ENCODE measurements at regions not wholly inside any gene's neighbourhood (a gene's known extent, or its start where the extent isn't known, plus 50 kb on each side); places are given as distances from the start of the nearest gene placed in this dataset.

DNA sequence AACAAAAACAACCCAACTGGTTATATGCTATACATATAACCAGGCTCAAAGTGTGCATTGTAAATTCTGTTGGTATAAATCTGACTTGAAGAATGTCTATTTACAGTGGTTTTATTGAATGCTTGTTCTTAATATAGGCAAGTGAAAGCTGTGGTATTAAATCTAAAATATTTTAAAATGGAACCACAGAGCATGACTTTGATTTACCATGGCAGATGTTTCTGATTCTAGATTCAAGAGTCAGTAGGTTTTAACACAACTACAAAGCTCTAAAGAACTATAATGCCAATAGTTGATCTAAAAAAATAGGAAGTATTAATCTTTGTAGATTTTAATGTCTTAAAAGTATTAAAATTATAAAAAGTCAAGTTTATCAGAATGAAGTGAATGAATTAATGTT, 141.9 kb upstream of the PLSCR5 start:
- no peak for DNase-seq (ENCODE audit: low spot score)
- Histone ChIP-seq H3K36me3 (replicated peaks in 1 of 2; ENCODE audit: control insufficient read depth in 2 of 2, insufficient read depth in 2 of 2, low read length in 2 of 2) (no peaks in the 10 kb centered on the region), H4K91ac (ENCODE audit: low read depth, low read length, poor library complexity) (no peak overlapping the region)

GRCh38 chr3:146746190-146746589, 141.0 kb upstream of the PLSCR5 start:
- Histone ChIP-seq H3K79me1 (ENCODE audit: low read depth, low read length) (no peaks in the 10 kb centered on the region), H2BK12ac (ENCODE audit: low read length) (no peak overlapping the region), H3K23ac (ENCODE audit: low read depth, low read length, poor library complexity) (no peak overlapping the region), H2BK5ac (ENCODE audit: low read length) (no peak overlapping the region), H3K4me1 (ENCODE audit: control insufficient read depth in 2 of 2, insufficient read depth in 1 of 2, low read depth in 1 of 2, low read length in 2 of 2) (no peaks in the 10 kb centered on the region), H3K14ac (ENCODE audit: low read length) (no peak overlapping the region), H4K91ac (ENCODE audit: low read depth, low read length, poor library complexity) (no peak overlapping the region), H3K27ac (replicated peaks; ENCODE audit: low read length) (no peak overlapping the region), H3K36me3 (replicated peaks in 1 of 2; ENCODE audit: control insufficient read depth in 2 of 2, insufficient read depth in 2 of 2, low read length in 2 of 2) (no peaks in the 10 kb centered on the region), H2AK5ac (ENCODE audit: low read depth, low read length) (no peak overlapping the region), H3K9me3 (replicated peaks in 1 of 2; ENCODE audit: control insufficient read depth in 2 of 2, insufficient read depth in 1 of 2, low read depth in 1 of 2, low read length in 2 of 2) (no peaks in the 10 kb centered on the region), H3K4me2 (ENCODE audit: insufficient read depth, low read length, poor library complexity, severe bottlenecking) (no peak overlapping the region), H4K8ac (ENCODE audit: low read depth, low read length) (no peak overlapping the region), H3K4ac (ENCODE audit: low read length) (no peak overlapping the region), H2AFZ (ENCODE audit: low read length) (no peak overlapping the region), H2BK15ac (ENCODE audit: low read length) (no peak overlapping the region), H3K18ac (ENCODE audit: low read length) (no peak overlapping the region), H2BK120ac (ENCODE audit: low read depth, low read length) (no peak overlapping the region), H3K27me3 (ENCODE audit: control insufficient read depth in 3 of 3, insufficient read depth in 3 of 3, low read depth in 1 of 3, low read length in 3 of 3) (no peaks in the 10 kb centered on the region), H3K9ac (ENCODE audit: low read depth, low read length, poor library complexity) (no peak overlapping the region), H3K4me3 (ENCODE audit: low read length in 2 of 2) (no peak overlapping the region)
- no peak for DNase-seq (ENCODE audit: low spot score)

More for the DNA sequence above, 141.9 kb upstream of the PLSCR5 start:
- Histone ChIP-seq H3K18ac (ENCODE audit: low read length) (no peak overlapping the region), H3K4me2 (ENCODE audit: insufficient read depth, low read length, poor library complexity, severe bottlenecking) (no peak overlapping the region), H2BK120ac (ENCODE audit: low read depth, low read length) (no peak overlapping the region), H2AK5ac (ENCODE audit: low read depth, low read length) (no peak overlapping the region), H2BK15ac (ENCODE audit: low read length) (no peak overlapping the region), H3K14ac (ENCODE audit: low read length) (no peak overlapping the region), H3K4me3 (ENCODE audit: low read length in 2 of 2) (no peak overlapping the region), H3K79me1 (ENCODE audit: low read depth, low read length) (no peaks in the 10 kb centered on the region), H3K23ac (ENCODE audit: low read depth, low read length, poor library complexity) (no peak overlapping the region), H4K8ac (ENCODE audit: low read depth, low read length) (no peak overlapping the region), H3K4me1 (ENCODE audit: control insufficient read depth in 2 of 2, insufficient read depth in 1 of 2, low read depth in 1 of 2, low read length in 2 of 2) (no peaks in the 10 kb centered on the region), H3K9me3 (replicated peaks in 1 of 2; ENCODE audit: control insufficient read depth in 2 of 2, insufficient read depth in 1 of 2, low read depth in 1 of 2, low read length in 2 of 2) (peaks cover 0 to 2% of the 10 kb centered on the region in 2 donors), H3K27me3 (ENCODE audit: control insufficient read depth in 3 of 3, insufficient read depth in 3 of 3, low read depth in 1 of 3, low read length in 3 of 3) (no peaks in the 10 kb centered on the region), H2AFZ (ENCODE audit: low read length) (no peak overlapping the region), H3K27ac (replicated peaks; ENCODE audit: low read length) (no peak overlapping the region), H2BK5ac (ENCODE audit: low read length) (no peak overlapping the region), H3K4ac (ENCODE audit: low read length) (no peak overlapping the region), H2BK12ac (ENCODE audit: low read length) (no peak overlapping the region), H3K9ac (ENCODE audit: low read depth, low read length, poor library complexity) (no peak overlapping the region)

- Histone ChIP-seq H3K27me3 (ENCODE audit: control insufficient read depth in 3 of 3, insufficient read depth in 3 of 3, low read depth in 1 of 3, low read length in 3 of 3) (no peaks in the 10 kb centered on the region), H2BK15ac (ENCODE audit: low read length) (no peak overlapping the region), H2BK12ac (ENCODE audit: low read length) (no peak overlapping the region), H2AFZ (ENCODE audit: low read length) (no peak overlapping the region), H3K27ac (replicated peaks; ENCODE audit: low read length) (no peak overlapping the region), H3K18ac (ENCODE audit: low read length) (no peak overlapping the region), H3K79me1 (ENCODE audit: low read depth, low read length) (no peaks in the 10 kb centered on the region), H3K4me3 (ENCODE audit: low read length in 2 of 2) (no peak overlapping the region), H2BK5ac (ENCODE audit: low read length) (no peak overlapping the region), H3K4me2 (ENCODE audit: insufficient read depth, low read length, poor library complexity, severe bottlenecking) (no peak overlapping the region), H4K8ac (ENCODE audit: low read depth, low read length) (no peak overlapping the region), H2BK120ac (ENCODE audit: low read depth, low read length) (no peak overlapping the region), H3K36me3 (replicated peaks in 1 of 2; ENCODE audit: control insufficient read depth in 2 of 2, insufficient read depth in 2 of 2, low read length in 2 of 2) (no peaks in the 10 kb centered on the region), H3K4me1 (ENCODE audit: control insufficient read depth in 2 of 2, insufficient read depth in 1 of 2, low read depth in 1 of 2, low read length in 2 of 2) (no peaks in the 10 kb centered on the region), H2AK5ac (ENCODE audit: low read depth, low read length) (no peak overlapping the region), H3K9ac (ENCODE audit: low read depth, low read length, poor library complexity) (no peak overlapping the region), H3K9me3 (replicated peaks in 1 of 2; ENCODE audit: control insufficient read depth in 2 of 2, insufficient read depth in 1 of 2, low read depth in 1 of 2, low read length in 2 of 2) (no peaks in the 10 kb centered on the region), H3K14ac (ENCODE audit: low read length) (no peak overlapping the region), H3K4ac (ENCODE audit: low read length) (no peak overlapping the region), H3K23ac (ENCODE audit: low read depth, low read length, poor library complexity) (no peak overlapping the region), H4K91ac (ENCODE audit: low read depth, low read length, poor library complexity) (no peak overlapping the region)
- DNase-seq (ENCODE audit: low spot score), result no peak
- no CpG with 5 or more reads among the region's 6 CpGs for WGBS, 2 donors (ENCODE audit: extremely low coverage in 2 of 2, insufficient read length in 2 of 2, insufficient replicate concordance in 1 of 2)
These were observed 134.1 kb upstream of the PLSCR5 start for GRCh38 chr3:146739203-146739671.

DNA sequence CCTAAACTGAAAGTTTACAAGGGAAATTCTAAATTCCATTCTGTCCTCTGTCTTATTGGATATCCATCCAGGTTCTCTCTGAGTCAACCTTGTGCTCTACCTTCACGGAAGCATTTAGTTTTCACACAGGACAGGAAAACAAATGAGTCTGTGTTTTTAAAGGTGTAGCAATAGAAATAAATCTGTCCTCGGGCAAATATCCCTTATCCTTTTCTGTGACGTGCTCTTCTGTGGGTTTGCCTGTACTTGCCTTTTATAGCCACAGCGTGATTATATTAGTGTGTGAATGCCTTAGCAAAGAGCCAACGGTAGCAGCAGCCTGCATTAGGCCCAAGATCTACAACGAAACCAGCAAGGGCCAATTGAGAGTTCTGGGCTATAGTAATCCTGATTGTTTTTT, 127.2 kb upstream of the PLSCR5 start:
- Histone ChIP-seq H2AK5ac (ENCODE audit: low read depth, low read length) (no peak overlapping the region), H3K79me1 (ENCODE audit: low read depth, low read length) (no peaks in the 10 kb centered on the region), H3K27me3 (ENCODE audit: control insufficient read depth in 3 of 3, insufficient read depth in 3 of 3, low read depth in 1 of 3, low read length in 3 of 3) (no peaks in the 10 kb centered on the region), H3K4me1 (ENCODE audit: control insufficient read depth in 2 of 2, insufficient read depth in 1 of 2, low read depth in 1 of 2, low read length in 2 of 2) (no peaks in the 10 kb centered on the region), H4K8ac (ENCODE audit: low read depth, low read length) (no peak overlapping the region), H3K4me2 (ENCODE audit: insufficient read depth, low read length, poor library complexity, severe bottlenecking) (no peak overlapping the region), H3K36me3 (replicated peaks in 1 of 2; ENCODE audit: control insufficient read depth in 2 of 2, insufficient read depth in 2 of 2, low read length in 2 of 2) (no peaks in the 10 kb centered on the region), H3K9ac (ENCODE audit: low read depth, low read length, poor library complexity) (no peak overlapping the region), H3K23ac (ENCODE audit: low read depth, low read length, poor library complexity) (no peak overlapping the region), H2BK12ac (ENCODE audit: low read length) (no peak overlapping the region), H3K4ac (ENCODE audit: low read length) (no peak overlapping the region), H3K4me3 (ENCODE audit: low read length in 2 of 2) (no peak overlapping the region), H4K91ac (ENCODE audit: low read depth, low read length, poor library complexity) (no peak overlapping the region), H2BK120ac (ENCODE audit: low read depth, low read length) (no peak overlapping the region), H2BK5ac (ENCODE audit: low read length) (no peak overlapping the region), H2AFZ (ENCODE audit: low read length) (no peak overlapping the region), H3K14ac (ENCODE audit: low read length) (no peak overlapping the region), H3K27ac (replicated peaks; ENCODE audit: low read length) (no peak overlapping the region), H3K18ac (ENCODE audit: low read length) (no peak overlapping the region), H3K9me3 (replicated peaks in 1 of 2; ENCODE audit: control insufficient read depth in 2 of 2, insufficient read depth in 1 of 2, low read depth in 1 of 2, low read length in 2 of 2) (no peaks in the 10 kb centered on the region), H2BK15ac (ENCODE audit: low read length) (no peak overlapping the region)
- no CpG with 5 or more reads among the region's 6 CpGs for WGBS, 2 donors (ENCODE audit: extremely low coverage in 2 of 2, insufficient read length in 2 of 2, insufficient replicate concordance in 1 of 2)
- no peak for DNase-seq (ENCODE audit: low spot score)
